ENCODE measurements at regions not wholly inside any gene's neighbourhood (a gene's known extent, or its start where the extent isn't known, plus 50 kb on each side); places are given as distances from the start of the nearest gene placed in this dataset.

- CTCF ChIA-PET = no interaction called here
- H3K27me3 ChIP-seq (replicated peaks; ENCODE audit: insufficient read depth, low read depth, low read length, poor library complexity) = no peaks in the 10 kb centered on the region
Observed at GRCh38 chr14:45793081-45793480, 540.1 kb upstream of the MIS18BP1 start.

DNA sequence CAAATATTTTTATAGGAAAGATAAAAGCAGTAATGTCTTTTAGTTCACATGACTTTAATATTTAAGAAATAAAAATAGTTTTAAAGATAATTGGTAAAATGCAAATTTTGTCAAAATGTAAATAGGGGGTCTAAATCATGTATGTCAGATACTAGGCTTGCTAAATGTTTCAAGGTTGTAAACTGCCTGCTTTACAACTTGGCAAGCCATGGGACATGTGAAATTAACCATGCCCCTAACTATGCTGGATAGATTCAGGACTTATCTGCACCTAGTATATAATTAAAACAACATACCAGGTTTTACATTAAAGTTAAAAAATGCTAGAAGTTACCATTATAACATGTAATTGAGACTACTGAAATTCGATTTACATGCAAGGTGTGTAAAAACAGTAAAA, 537.3 kb upstream of the MIS18BP1 start:
- POLR2A ChIA-PET (ENCODE audit: low non-redundant PET) = no interaction called here
- Histone ChIP-seq H3K4me3 (ENCODE audit: low read depth, low read length, poor library complexity, severe bottlenecking) (no peak overlapping the region), H3K27ac (ENCODE audit: low read depth, low read length, poor library complexity, severe bottlenecking) (no peak overlapping the region), H3K9me3 (ENCODE audit: low read depth, low read length, poor library complexity, severe bottlenecking) (peaks cover 22% of the 10 kb centered on the region), H3K4me1 (ENCODE audit: insufficient read depth, low read length, poor library complexity, severe bottlenecking) (no peaks in the 10 kb centered on the region), H3K27me3 (replicated peaks; ENCODE audit: insufficient read depth, low read depth, low read length, poor library complexity) (no peaks in the 10 kb centered on the region), H3K36me3 (ENCODE audit: insufficient read depth, low read length, poor library complexity, severe bottlenecking) (no peaks in the 10 kb centered on the region)
- intact Hi-C loops (cut with micrococcal nuclease; ENCODE audit: unreplicated experiment) = no loop called here
- no TSS peak for BruUV-seq (replicated peaks)
- TF ChIP-seq EZH2 (IDR thresholded peaks at IDR 0.05; ENCODE audit: borderline replicate concordance, low read depth, low read length, poor library complexity, severe bottlenecking) = no peak
- TF ChIP-seq, protein P1, sequence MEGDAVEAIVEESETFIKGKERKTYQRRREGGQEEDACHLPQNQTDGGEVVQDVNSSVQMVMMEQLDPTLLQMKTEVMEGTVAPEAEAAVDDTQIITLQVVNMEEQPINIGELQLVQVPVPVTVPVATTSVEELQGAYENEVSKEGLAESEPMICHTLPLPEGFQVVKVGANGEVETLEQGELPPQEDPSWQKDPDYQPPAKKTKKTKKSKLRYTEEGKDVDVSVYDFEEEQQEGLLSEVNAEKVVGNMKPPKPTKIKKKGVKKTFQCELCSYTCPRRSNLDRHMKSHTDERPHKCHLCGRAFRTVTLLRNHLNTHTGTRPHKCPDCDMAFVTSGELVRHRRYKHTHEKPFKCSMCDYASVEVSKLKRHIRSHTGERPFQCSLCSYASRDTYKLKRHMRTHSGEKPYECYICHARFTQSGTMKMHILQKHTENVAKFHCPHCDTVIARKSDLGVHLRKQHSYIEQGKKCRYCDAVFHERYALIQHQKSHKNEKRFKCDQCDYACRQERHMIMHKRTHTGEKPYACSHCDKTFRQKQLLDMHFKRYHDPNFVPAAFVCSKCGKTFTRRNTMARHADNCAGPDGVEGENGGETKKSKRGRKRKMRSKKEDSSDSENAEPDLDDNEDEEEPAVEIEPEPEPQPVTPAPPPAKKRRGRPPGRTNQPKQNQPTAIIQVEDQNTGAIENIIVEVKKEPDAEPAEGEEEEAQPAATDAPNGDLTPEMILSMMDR (conservative IDR thresholded peaks at IDR 0.05; ENCODE audit: low read depth, low read length) = no peak
- no peak for DNase-seq (ENCODE audit: low spot score)
- CTCF ChIA-PET = no interaction called here

More at GRCh38 chr14:45793081-45793480, 540.1 kb upstream of the MIS18BP1 start:
- BruUV-seq (replicated peaks) = no TSS peak
- DNase-seq (ENCODE audit: low spot score) = no peak
- H3K27ac ChIP-seq (ENCODE audit: low read depth, low read length, poor library complexity, severe bottlenecking) = no peak overlapping the region
- TF ChIP-seq EZH2 (IDR thresholded peaks at IDR 0.05; ENCODE audit: borderline replicate concordance, low read depth, low read length, poor library complexity, severe bottlenecking) = no peak
- TF ChIP-seq, protein P1 (conservative IDR thresholded peaks at IDR 0.05; ENCODE audit: low read depth, low read length) = no peak
- H3K4me3 ChIP-seq (ENCODE audit: low read depth, low read length, poor library complexity, severe bottlenecking) = no peak overlapping the region
- H3K4me1 ChIP-seq (ENCODE audit: insufficient read depth, low read length, poor library complexity, severe bottlenecking) = no peaks in the 10 kb centered on the region
- no peaks in the 10 kb centered on the region for H3K36me3 ChIP-seq (ENCODE audit: insufficient read depth, low read length, poor library complexity, severe bottlenecking)
- peaks cover 8% of the 10 kb centered on the region for H3K9me3 ChIP-seq (ENCODE audit: low read depth, low read length, poor library complexity, severe bottlenecking)
- POLR2A ChIA-PET (ENCODE audit: low non-redundant PET) = no interaction called here
- intact Hi-C loops (cut with micrococcal nuclease; ENCODE audit: unreplicated experiment) = no loop called here

DNA sequence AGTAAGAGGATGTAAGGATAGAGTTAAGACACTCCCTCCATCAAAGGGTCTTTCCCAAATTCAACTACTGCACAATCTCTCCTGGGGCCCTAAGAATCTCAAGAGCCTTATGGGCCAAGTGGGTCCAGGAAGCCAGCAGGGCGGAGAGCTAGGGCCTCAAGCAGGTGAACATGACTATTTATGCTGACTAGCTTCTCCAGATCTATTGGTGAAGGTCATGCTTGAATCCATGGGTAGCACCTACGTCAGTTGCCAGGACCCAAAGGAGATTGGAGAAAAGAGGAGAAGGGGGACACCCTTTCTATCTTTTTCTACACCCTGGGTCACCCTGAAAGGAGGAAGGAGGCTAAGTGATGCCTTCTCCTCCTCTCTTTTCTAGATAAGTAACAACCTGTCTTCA, 534.2 kb upstream of the MIS18BP1 start:
- ChIA-PET CTCF (no interaction called here), POLR2A (ENCODE audit: low non-redundant PET) (no interaction called here)
- H3K4me1 ChIP-seq (ENCODE audit: insufficient read depth, low read length, poor library complexity, severe bottlenecking) = no peaks in the 10 kb centered on the region
- H3K27ac ChIP-seq (ENCODE audit: low read depth, low read length, poor library complexity, severe bottlenecking) = no peak overlapping the region
- no peak for DNase-seq (ENCODE audit: low spot score)
- intact Hi-C loops (cut with micrococcal nuclease; ENCODE audit: unreplicated experiment) = no loop called here
- H3K4me3 ChIP-seq (ENCODE audit: low read depth, low read length, poor library complexity, severe bottlenecking) = no peak overlapping the region
- no TSS peak for BruUV-seq (replicated peaks)
- no peaks in the 10 kb centered on the region for H3K27me3 ChIP-seq (replicated peaks; ENCODE audit: insufficient read depth, low read depth, low read length, poor library complexity)
- no peak for TF ChIP-seq EZH2 (IDR thresholded peaks at IDR 0.05; ENCODE audit: borderline replicate concordance, low read depth, low read length, poor library complexity, severe bottlenecking)
- TF ChIP-seq, protein P1 (conservative IDR thresholded peaks at IDR 0.05; ENCODE audit: low read depth, low read length) = no peak
- no peaks in the 10 kb centered on the region for H3K36me3 ChIP-seq (ENCODE audit: insufficient read depth, low read length, poor library complexity, severe bottlenecking)
- peaks cover 42% of the 10 kb centered on the region for H3K9me3 ChIP-seq (ENCODE audit: low read depth, low read length, poor library complexity, severe bottlenecking)

Data from A673 (cell line).